Fibroblast of lung (primary cell): ENCODE measurements at regions not wholly inside any gene's neighbourhood (a gene's known extent, or its start where the extent isn't known, plus 50 kb on each side); places are given as distances from the start of the nearest gene placed in this dataset.

Source experiments
- EZH2 ChIP-seq: IDR thresholded peaks from 2 replicates; pipeline ENCODE4 v1.5.1; 2012; ENCODE audit warnings: low read length, control low read depth, mild to moderate bottlenecking; ENCODE audit errors: missing control alignments
- TF ChIP-seq, protein P1 (sequence below), 2 donors: IDR thresholded peaks in 1 of 2; conservative IDR thresholded peaks in 1 of 2; 1 replicate in 1 of 2; 2 replicates in 1 of 2; pipeline ENCODE4 v1.5.1; 2011 to 2012; ENCODE audit warnings: low read length in 2 of 2, control low read depth in 1 of 2, inconsistent platforms in 1 of 2, low read depth in 1 of 2, mild to moderate bottlenecking in 1 of 2

DNA sequence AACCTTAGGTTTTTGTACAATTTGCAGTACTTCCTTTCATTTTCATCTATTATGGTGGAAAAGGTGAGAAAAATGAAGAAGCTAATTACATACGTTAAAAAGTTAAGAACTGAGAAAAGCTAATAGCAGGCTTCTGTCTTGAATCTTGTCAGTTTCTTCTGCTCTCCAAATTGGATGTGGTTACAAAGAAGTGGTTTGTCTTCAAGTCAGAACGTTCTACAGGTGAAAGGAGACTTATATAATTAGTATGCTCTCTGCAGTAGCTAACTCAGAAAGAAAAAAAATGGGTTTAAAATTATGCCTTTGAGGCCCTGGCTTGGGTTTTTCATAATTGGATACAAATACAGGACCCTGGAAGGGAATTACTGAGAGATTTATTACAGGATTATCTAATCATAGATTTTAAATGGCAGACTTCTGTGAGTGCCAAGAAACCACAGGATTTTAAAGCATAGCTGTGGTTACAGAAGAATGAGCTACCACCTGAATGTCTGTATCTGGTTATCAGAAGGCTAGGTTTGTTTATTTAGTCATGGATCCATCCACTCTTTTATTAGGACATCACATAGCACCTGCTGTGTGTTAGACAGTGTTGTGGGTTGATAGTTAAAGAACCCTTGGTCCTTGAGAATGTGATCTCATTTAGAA lies 528.1 kb upstream of the MCTP2 start:
- TF ChIP-seq, protein P1, sequence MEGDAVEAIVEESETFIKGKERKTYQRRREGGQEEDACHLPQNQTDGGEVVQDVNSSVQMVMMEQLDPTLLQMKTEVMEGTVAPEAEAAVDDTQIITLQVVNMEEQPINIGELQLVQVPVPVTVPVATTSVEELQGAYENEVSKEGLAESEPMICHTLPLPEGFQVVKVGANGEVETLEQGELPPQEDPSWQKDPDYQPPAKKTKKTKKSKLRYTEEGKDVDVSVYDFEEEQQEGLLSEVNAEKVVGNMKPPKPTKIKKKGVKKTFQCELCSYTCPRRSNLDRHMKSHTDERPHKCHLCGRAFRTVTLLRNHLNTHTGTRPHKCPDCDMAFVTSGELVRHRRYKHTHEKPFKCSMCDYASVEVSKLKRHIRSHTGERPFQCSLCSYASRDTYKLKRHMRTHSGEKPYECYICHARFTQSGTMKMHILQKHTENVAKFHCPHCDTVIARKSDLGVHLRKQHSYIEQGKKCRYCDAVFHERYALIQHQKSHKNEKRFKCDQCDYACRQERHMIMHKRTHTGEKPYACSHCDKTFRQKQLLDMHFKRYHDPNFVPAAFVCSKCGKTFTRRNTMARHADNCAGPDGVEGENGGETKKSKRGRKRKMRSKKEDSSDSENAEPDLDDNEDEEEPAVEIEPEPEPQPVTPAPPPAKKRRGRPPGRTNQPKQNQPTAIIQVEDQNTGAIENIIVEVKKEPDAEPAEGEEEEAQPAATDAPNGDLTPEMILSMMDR (conservative IDR thresholded peaks at IDR 0.05 in 1 of 2, IDR thresholded peaks at IDR 0.05 in 1 of 2; ENCODE audit: low read depth in 1 of 2, low read length in 2 of 2) = no peak
- TF ChIP-seq EZH2 = no peak
